ENCODE measurements at regions not wholly inside any gene's neighbourhood (a gene's known extent, or its start where the extent isn't known, plus 50 kb on each side); places are given as distances from the start of the nearest gene placed in this dataset.
"Not testable (repeated sequence)": the region's sequence is repeated elsewhere in the genome, so short reads cannot be mapped to it uniquely, and the experiment has no call there.

DNA sequence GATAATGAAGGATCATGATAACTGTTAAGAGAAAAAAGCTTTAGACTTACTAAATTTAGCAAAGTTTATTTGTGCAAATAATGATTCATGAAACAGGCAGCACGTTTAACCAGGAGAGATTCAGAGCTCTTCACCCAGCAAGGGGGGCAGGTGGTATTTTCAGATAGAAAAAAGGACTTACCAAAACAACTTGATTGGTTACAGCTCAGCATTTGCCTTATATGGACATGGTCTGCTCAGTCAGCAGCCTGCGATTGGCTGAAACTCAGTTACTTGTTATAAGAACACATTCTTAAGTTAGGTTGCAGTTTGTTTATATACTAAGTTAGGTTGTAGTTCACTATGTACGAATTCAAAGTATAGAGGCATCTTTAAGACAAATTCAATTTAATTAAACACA is 165.6 kb downstream of the DUSP10 start:
- no peaks in the 10 kb centered on the region for H3K27me3 ChIP-seq (ENCODE audit: control insufficient read depth, extremely low read depth, insufficient read depth, low read length)
- FAIRE-seq, result no peak

GRCh38 chr1:221583465-221583864 is 158.4 kb downstream of the DUSP10 start:
- Histone ChIP-seq H3K4me2 (ENCODE audit: control insufficient read depth, extremely low read depth, insufficient read depth, low read depth, low read length) (no peak overlapping the region), H3K9me1 (ENCODE audit: control insufficient read depth, extremely low read depth, insufficient read depth, low read length) (no peaks in the 10 kb centered on the region), H3K4me3 (ENCODE audit: control insufficient read depth in 2 of 3, extremely low read depth in 1 of 3, insufficient read depth in 2 of 3, low read depth in 1 of 3, low read length in 3 of 3) (no peak overlapping the region), H3K9me3 (ENCODE audit: control insufficient read depth, low read depth, low read length) (no peaks in the 10 kb centered on the region), H4K20me1 (ENCODE audit: control insufficient read depth, extremely low read depth, insufficient read depth, low read length) (no peaks in the 10 kb centered on the region), H2AFZ (ENCODE audit: control insufficient read depth, low read length) (no peak overlapping the region), H3K4me1 (ENCODE audit: control insufficient read depth, extremely low read depth, insufficient read depth, low read length) (no peaks in the 10 kb centered on the region), H3K27ac (ENCODE audit: control insufficient read depth, insufficient read depth, low read length) (no peak overlapping the region), H3K27me3 (ENCODE audit: control insufficient read depth, extremely low read depth, insufficient read depth, low read length) (no peaks in the 10 kb centered on the region), H3K9ac (ENCODE audit: control insufficient read depth, extremely low read depth, insufficient read depth, low read length) (no peak overlapping the region), H3K36me3 (ENCODE audit: control insufficient read depth in 2 of 2, extremely low read depth in 1 of 2, insufficient read depth in 2 of 2, low read length in 2 of 2) (no peaks in the 10 kb centered on the region), H3K79me2 (ENCODE audit: control insufficient read depth, insufficient read depth, low read length) (no peaks in the 10 kb centered on the region)
- FAIRE-seq (no peak), DNase-seq (ENCODE audit: low read depth, low spot score) (no peak)
- dilution Hi-C loops (cut with MboI; ENCODE audit: extremely low pct_ligation_motif_present, low sequenced_read_pairs), result no loop called here
- TF ChIP-seq, protein P1, sequence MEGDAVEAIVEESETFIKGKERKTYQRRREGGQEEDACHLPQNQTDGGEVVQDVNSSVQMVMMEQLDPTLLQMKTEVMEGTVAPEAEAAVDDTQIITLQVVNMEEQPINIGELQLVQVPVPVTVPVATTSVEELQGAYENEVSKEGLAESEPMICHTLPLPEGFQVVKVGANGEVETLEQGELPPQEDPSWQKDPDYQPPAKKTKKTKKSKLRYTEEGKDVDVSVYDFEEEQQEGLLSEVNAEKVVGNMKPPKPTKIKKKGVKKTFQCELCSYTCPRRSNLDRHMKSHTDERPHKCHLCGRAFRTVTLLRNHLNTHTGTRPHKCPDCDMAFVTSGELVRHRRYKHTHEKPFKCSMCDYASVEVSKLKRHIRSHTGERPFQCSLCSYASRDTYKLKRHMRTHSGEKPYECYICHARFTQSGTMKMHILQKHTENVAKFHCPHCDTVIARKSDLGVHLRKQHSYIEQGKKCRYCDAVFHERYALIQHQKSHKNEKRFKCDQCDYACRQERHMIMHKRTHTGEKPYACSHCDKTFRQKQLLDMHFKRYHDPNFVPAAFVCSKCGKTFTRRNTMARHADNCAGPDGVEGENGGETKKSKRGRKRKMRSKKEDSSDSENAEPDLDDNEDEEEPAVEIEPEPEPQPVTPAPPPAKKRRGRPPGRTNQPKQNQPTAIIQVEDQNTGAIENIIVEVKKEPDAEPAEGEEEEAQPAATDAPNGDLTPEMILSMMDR (optimal IDR thresholded peaks at IDR 0.05 in 1 of 3, IDR thresholded peaks at IDR 0.05 in 1 of 3, conservative IDR thresholded peaks at IDR 0.05 in 1 of 3; ENCODE audit: extremely low read depth in 1 of 3, insufficient read depth in 2 of 3, low read length in 3 of 3), result no peak
- TF ChIP-seq EZH2 (IDR thresholded peaks at IDR 0.05; ENCODE audit: low read length), result no peak

More for the DNA sequence above, 165.6 kb downstream of the DUSP10 start:
- no peaks in the 10 kb centered on the region for H3K36me3 ChIP-seq (ENCODE audit: control insufficient read depth in 2 of 2, extremely low read depth in 1 of 2, insufficient read depth in 2 of 2, low read length in 2 of 2)
- H3K27ac ChIP-seq (ENCODE audit: control insufficient read depth, insufficient read depth, low read length), result no peak overlapping the region
- no peak for DNase-seq (ENCODE audit: low read depth, low spot score)
- H3K79me2 ChIP-seq (ENCODE audit: control insufficient read depth, insufficient read depth, low read length), result no peaks in the 10 kb centered on the region
- H3K9ac ChIP-seq (ENCODE audit: control insufficient read depth, extremely low read depth, insufficient read depth, low read length), result no peak overlapping the region
- H2AFZ ChIP-seq (ENCODE audit: control insufficient read depth, low read length), result no peak overlapping the region
- H3K9me1 ChIP-seq (ENCODE audit: control insufficient read depth, extremely low read depth, insufficient read depth, low read length), result no peaks in the 10 kb centered on the region
- dilution Hi-C loops (cut with MboI; ENCODE audit: extremely low pct_ligation_motif_present, low sequenced_read_pairs), result no loop called here
- no peak overlapping the region for H3K4me2 ChIP-seq (ENCODE audit: control insufficient read depth, extremely low read depth, insufficient read depth, low read depth, low read length)
- no peak overlapping the region for H3K4me3 ChIP-seq (ENCODE audit: control insufficient read depth in 2 of 3, extremely low read depth in 1 of 3, insufficient read depth in 2 of 3, low read depth in 1 of 3, low read length in 3 of 3)
- H3K9me3 ChIP-seq (ENCODE audit: control insufficient read depth, low read depth, low read length), result no peaks in the 10 kb centered on the region
- no peaks in the 10 kb centered on the region for H3K4me1 ChIP-seq (ENCODE audit: control insufficient read depth, extremely low read depth, insufficient read depth, low read length)
- TF ChIP-seq, protein P1 (optimal IDR thresholded peaks at IDR 0.05 in 1 of 3, IDR thresholded peaks at IDR 0.05 in 1 of 3, conservative IDR thresholded peaks at IDR 0.05 in 1 of 3; ENCODE audit: extremely low read depth in 1 of 3, insufficient read depth in 2 of 3, low read length in 3 of 3), result no peak
- no peak for TF ChIP-seq EZH2 (IDR thresholded peaks at IDR 0.05; ENCODE audit: low read length)
- H4K20me1 ChIP-seq (ENCODE audit: control insufficient read depth, extremely low read depth, insufficient read depth, low read length), result no peaks in the 10 kb centered on the region

DNA sequence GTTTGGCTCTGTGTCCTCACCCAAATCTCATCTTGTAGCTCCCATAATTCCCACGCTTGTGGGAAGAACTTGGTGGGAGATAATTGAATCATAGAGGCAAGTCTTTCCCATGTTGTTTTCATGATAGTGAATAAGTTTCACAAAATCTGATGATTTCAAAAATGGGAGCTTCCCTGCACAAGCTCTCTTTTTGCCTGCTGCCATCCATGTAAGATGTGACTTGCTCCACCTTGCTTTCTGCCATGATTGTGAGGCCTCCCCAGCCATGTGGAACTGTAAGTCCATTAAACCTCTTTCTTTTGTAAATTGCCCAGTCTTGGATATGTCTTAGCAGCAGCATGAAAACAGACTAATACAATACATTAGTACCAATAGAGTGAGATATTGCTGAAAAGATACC is 154.9 kb downstream of the DUSP10 start:
- H3K79me2 ChIP-seq (ENCODE audit: control insufficient read depth, insufficient read depth, low read length); DNase-seq (ENCODE audit: low read depth, low spot score); H3K27me3 ChIP-seq (ENCODE audit: control insufficient read depth, extremely low read depth, insufficient read depth, low read length); H3K9me3 ChIP-seq (ENCODE audit: control insufficient read depth, low read depth, low read length); H3K4me2 ChIP-seq (ENCODE audit: control insufficient read depth, extremely low read depth, insufficient read depth, low read depth, low read length); H3K4me3 ChIP-seq (ENCODE audit: control insufficient read depth in 2 of 3, extremely low read depth in 1 of 3, insufficient read depth in 2 of 3, low read depth in 1 of 3, low read length in 3 of 3); H3K9ac ChIP-seq (ENCODE audit: control insufficient read depth, extremely low read depth, insufficient read depth, low read length); FAIRE-seq; H4K20me1 ChIP-seq (ENCODE audit: control insufficient read depth, extremely low read depth, insufficient read depth, low read length); H3K36me3 ChIP-seq (ENCODE audit: control insufficient read depth in 2 of 2, extremely low read depth in 1 of 2, insufficient read depth in 2 of 2, low read length in 2 of 2); H3K9me1 ChIP-seq (ENCODE audit: control insufficient read depth, extremely low read depth, insufficient read depth, low read length); H3K4me1 ChIP-seq (ENCODE audit: control insufficient read depth, extremely low read depth, insufficient read depth, low read length); H3K27ac ChIP-seq (ENCODE audit: control insufficient read depth, insufficient read depth, low read length); H2AFZ ChIP-seq (ENCODE audit: control insufficient read depth, low read length); dilution Hi-C loops (cut with MboI; ENCODE audit: extremely low pct_ligation_motif_present, low sequenced_read_pairs): not testable (repeated sequence)

- DNase-seq (ENCODE audit: low read depth, low spot score); H4K20me1 ChIP-seq (ENCODE audit: control insufficient read depth, extremely low read depth, insufficient read depth, low read length); H3K9ac ChIP-seq (ENCODE audit: control insufficient read depth, extremely low read depth, insufficient read depth, low read length); H3K4me3 ChIP-seq (ENCODE audit: control insufficient read depth in 2 of 3, extremely low read depth in 1 of 3, insufficient read depth in 2 of 3, low read depth in 1 of 3, low read length in 3 of 3); H3K27ac ChIP-seq (ENCODE audit: control insufficient read depth, insufficient read depth, low read length); FAIRE-seq; H3K4me2 ChIP-seq (ENCODE audit: control insufficient read depth, extremely low read depth, insufficient read depth, low read depth, low read length); dilution Hi-C loops (cut with MboI; ENCODE audit: extremely low pct_ligation_motif_present, low sequenced_read_pairs); H3K27me3 ChIP-seq (ENCODE audit: control insufficient read depth, extremely low read depth, insufficient read depth, low read length); H3K36me3 ChIP-seq (ENCODE audit: control insufficient read depth in 2 of 2, extremely low read depth in 1 of 2, insufficient read depth in 2 of 2, low read length in 2 of 2); H3K4me1 ChIP-seq (ENCODE audit: control insufficient read depth, extremely low read depth, insufficient read depth, low read length); H3K79me2 ChIP-seq (ENCODE audit: control insufficient read depth, insufficient read depth, low read length); H3K9me3 ChIP-seq (ENCODE audit: control insufficient read depth, low read depth, low read length); H3K9me1 ChIP-seq (ENCODE audit: control insufficient read depth, extremely low read depth, insufficient read depth, low read length); H2AFZ ChIP-seq (ENCODE audit: control insufficient read depth, low read length): not testable (repeated sequence)
These were observed 150.6 kb downstream of the DUSP10 start for GRCh38 chr1:221591250-221591649.
